ENCODE measurements at regions not wholly inside any gene's neighbourhood (a gene's known extent, or its start where the extent isn't known, plus 50 kb on each side); places are given as distances from the start of the nearest gene placed in this dataset.

- H3K27ac ChIP-seq (ENCODE audit: low read depth, low read length) = no peak overlapping the region
- no peaks in the 10 kb centered on the region for H3K9me3 ChIP-seq (ENCODE audit: low read length)
- no peak overlapping the region for H3K4me3 ChIP-seq (ENCODE audit: low read depth in 1 of 2, low read length in 2 of 2)
- H3K27me3 ChIP-seq (ENCODE audit: control insufficient read depth in 1 of 2, insufficient read depth in 2 of 2, low read length in 2 of 2) = no peaks in the 10 kb centered on the region
- no peaks in the 10 kb centered on the region for H3K4me1 ChIP-seq (ENCODE audit: insufficient read depth, low read length)
- H3K36me3 ChIP-seq (ENCODE audit: insufficient read depth, low read length) = no peaks in the 10 kb centered on the region
- H3K9ac ChIP-seq (ENCODE audit: low read length) = no peak overlapping the region
Observed at GRCh38 chr4:123561525-123561924, 164.9 kb downstream of the SPRY1 start.

- H3K4me3 ChIP-seq (ENCODE audit: low read depth in 1 of 2, low read length in 2 of 2) = no peak overlapping the region
- no peaks in the 10 kb centered on the region for H3K27me3 ChIP-seq (ENCODE audit: control insufficient read depth in 1 of 2, insufficient read depth in 2 of 2, low read length in 2 of 2)
- H3K27ac ChIP-seq (ENCODE audit: low read depth, low read length) = no peak overlapping the region
- no peaks in the 10 kb centered on the region for H3K9me3 ChIP-seq (ENCODE audit: low read length)
- no peak overlapping the region for H3K9ac ChIP-seq (ENCODE audit: low read length)
- no peaks in the 10 kb centered on the region for H3K36me3 ChIP-seq (ENCODE audit: insufficient read depth, low read length)
- no peaks in the 10 kb centered on the region for H3K4me1 ChIP-seq (ENCODE audit: insufficient read depth, low read length)
Observed at GRCh38 chr4:123562994-123563750, 166.6 kb downstream of the SPRY1 start.

- no peak overlapping the region for H3K27ac ChIP-seq (ENCODE audit: low read depth, low read length)
Observed at GRCh38 chr4:123564758-123565346, 168.3 kb downstream of the SPRY1 start.

GRCh38 chr4:123568936-123569335 lies 172.3 kb downstream of the SPRY1 start:
- H3K4me1 ChIP-seq (ENCODE audit: insufficient read depth, low read length) = no peaks in the 10 kb centered on the region
- H3K9me3 ChIP-seq (ENCODE audit: low read length) = no peaks in the 10 kb centered on the region
- no peaks in the 10 kb centered on the region for H3K36me3 ChIP-seq (ENCODE audit: insufficient read depth, low read length)
- no peaks in the 10 kb centered on the region for H3K27me3 ChIP-seq (ENCODE audit: control insufficient read depth in 1 of 2, insufficient read depth in 2 of 2, low read length in 2 of 2)
- H3K4me3 ChIP-seq (ENCODE audit: low read depth in 1 of 2, low read length in 2 of 2) = no peak overlapping the region
- no peak overlapping the region for H3K27ac ChIP-seq (ENCODE audit: low read depth, low read length)
- H3K9ac ChIP-seq (ENCODE audit: low read length) = no peak overlapping the region

More at GRCh38 chr4:123564758-123565346, 168.3 kb downstream of the SPRY1 start:
- no peaks in the 10 kb centered on the region for H3K27me3 ChIP-seq (ENCODE audit: control insufficient read depth in 1 of 2, insufficient read depth in 2 of 2, low read length in 2 of 2)
- H3K9me3 ChIP-seq (ENCODE audit: low read length) = no peaks in the 10 kb centered on the region
- H3K4me1 ChIP-seq (ENCODE audit: insufficient read depth, low read length) = no peaks in the 10 kb centered on the region
- no peaks in the 10 kb centered on the region for H3K36me3 ChIP-seq (ENCODE audit: insufficient read depth, low read length)
- no peak overlapping the region for H3K9ac ChIP-seq (ENCODE audit: low read length)
- H3K4me3 ChIP-seq (ENCODE audit: low read depth in 1 of 2, low read length in 2 of 2) = no peak overlapping the region

- Histone ChIP-seq H3K4me1 (ENCODE audit: insufficient read depth, low read length) (no peaks in the 10 kb centered on the region), H3K9me3 (ENCODE audit: low read length) (no peaks in the 10 kb centered on the region), H3K4me3 (ENCODE audit: low read depth in 1 of 2, low read length in 2 of 2) (no peak overlapping the region), H3K27ac (ENCODE audit: low read depth, low read length) (no peak overlapping the region), H3K36me3 (ENCODE audit: insufficient read depth, low read length) (no peaks in the 10 kb centered on the region), H3K9ac (ENCODE audit: low read length) (no peak overlapping the region), H3K27me3 (ENCODE audit: control insufficient read depth in 1 of 2, insufficient read depth in 2 of 2, low read length in 2 of 2) (no peaks in the 10 kb centered on the region)
Observed at GRCh38 chr4:123569541-123569940, 172.9 kb downstream of the SPRY1 start.

- no peaks in the 10 kb centered on the region for H3K27me3 ChIP-seq (ENCODE audit: control insufficient read depth in 1 of 2, insufficient read depth in 2 of 2, low read length in 2 of 2)
- no peaks in the 10 kb centered on the region for H3K9me3 ChIP-seq (ENCODE audit: low read length)
- no peak overlapping the region for H3K9ac ChIP-seq (ENCODE audit: low read length)
- no peaks in the 10 kb centered on the region for H3K4me1 ChIP-seq (ENCODE audit: insufficient read depth, low read length)
- H3K27ac ChIP-seq (ENCODE audit: low read depth, low read length) = no peak overlapping the region
- no peak overlapping the region for H3K4me3 ChIP-seq (ENCODE audit: low read depth in 1 of 2, low read length in 2 of 2)
- no peaks in the 10 kb centered on the region for H3K36me3 ChIP-seq (ENCODE audit: insufficient read depth, low read length)
Observed at GRCh38 chr4:123573866-123574508, 177.4 kb downstream of the SPRY1 start.

GRCh38 chr4:123575291-123575690 lies 178.7 kb downstream of the SPRY1 start:
- H3K9ac ChIP-seq (ENCODE audit: low read length) = no peak overlapping the region
- H3K9me3 ChIP-seq (ENCODE audit: low read length) = no peaks in the 10 kb centered on the region
- no peaks in the 10 kb centered on the region for H3K27me3 ChIP-seq (ENCODE audit: control insufficient read depth in 1 of 2, insufficient read depth in 2 of 2, low read length in 2 of 2)
- H3K27ac ChIP-seq (ENCODE audit: low read depth, low read length) = no peak overlapping the region
- no peak overlapping the region for H3K4me3 ChIP-seq (ENCODE audit: low read depth in 1 of 2, low read length in 2 of 2)
- no peaks in the 10 kb centered on the region for H3K36me3 ChIP-seq (ENCODE audit: insufficient read depth, low read length)
- H3K4me1 ChIP-seq (ENCODE audit: insufficient read depth, low read length) = no peaks in the 10 kb centered on the region

GRCh38 chr4:123577225-123577906 lies 180.8 kb downstream of the SPRY1 start:
- H3K4me1 ChIP-seq (ENCODE audit: insufficient read depth, low read length) = no peaks in the 10 kb centered on the region
- no peak overlapping the region for H3K27ac ChIP-seq (ENCODE audit: low read depth, low read length)
- no peaks in the 10 kb centered on the region for H3K36me3 ChIP-seq (ENCODE audit: insufficient read depth, low read length)

GRCh38 chr4:123578276-123579029 lies 181.9 kb downstream of the SPRY1 start:
- Histone ChIP-seq H3K9ac (ENCODE audit: low read length) (no peak overlapping the region), H3K4me1 (ENCODE audit: insufficient read depth, low read length) (no peaks in the 10 kb centered on the region), H3K27me3 (ENCODE audit: control insufficient read depth in 1 of 2, insufficient read depth in 2 of 2, low read length in 2 of 2) (no peaks in the 10 kb centered on the region), H3K36me3 (ENCODE audit: insufficient read depth, low read length) (no peaks in the 10 kb centered on the region), H3K9me3 (ENCODE audit: low read length) (no peaks in the 10 kb centered on the region), H3K4me3 (ENCODE audit: low read depth in 1 of 2, low read length in 2 of 2) (no peak overlapping the region), H3K27ac (ENCODE audit: low read depth, low read length) (no peak overlapping the region)

More at GRCh38 chr4:123577225-123577906, 180.8 kb downstream of the SPRY1 start:
- Histone ChIP-seq H3K9me3 (ENCODE audit: low read length) (no peaks in the 10 kb centered on the region), H3K9ac (ENCODE audit: low read length) (no peak overlapping the region), H3K4me3 (ENCODE audit: low read depth in 1 of 2, low read length in 2 of 2) (no peak overlapping the region), H3K27me3 (ENCODE audit: control insufficient read depth in 1 of 2, insufficient read depth in 2 of 2, low read length in 2 of 2) (no peaks in the 10 kb centered on the region)

- Histone ChIP-seq H3K27ac (ENCODE audit: low read depth, low read length) (no peak overlapping the region), H3K9ac (ENCODE audit: low read length) (no peak overlapping the region), H3K9me3 (ENCODE audit: low read length) (no peaks in the 10 kb centered on the region), H3K4me1 (ENCODE audit: insufficient read depth, low read length) (no peaks in the 10 kb centered on the region), H3K27me3 (ENCODE audit: control insufficient read depth in 1 of 2, insufficient read depth in 2 of 2, low read length in 2 of 2) (no peaks in the 10 kb centered on the region), H3K36me3 (ENCODE audit: insufficient read depth, low read length) (no peaks in the 10 kb centered on the region), H3K4me3 (ENCODE audit: low read depth in 1 of 2, low read length in 2 of 2) (no peak overlapping the region)
Observed at GRCh38 chr4:123579961-123580360, 183.4 kb downstream of the SPRY1 start.

Data from muscle layer of colon (tissue), 2 donors.